ENCODE measurements at regions not wholly inside any gene's neighbourhood (a gene's known extent, or its start where the extent isn't known, plus 50 kb on each side); places are given as distances from the start of the nearest gene placed in this dataset.

- H3K4me2 ChIP-seq (ENCODE audit: low read depth, low read length, poor library complexity, severe bottlenecking): no peak overlapping the region
- no peak overlapping the region for H3K9ac ChIP-seq (ENCODE audit: low read length)
- no peaks in the 10 kb centered on the region for H3F3A ChIP-seq (ENCODE audit: insufficient read depth)
- no peaks in the 10 kb centered on the region for H3K36me3 ChIP-seq (ENCODE audit: low read length)
- no peak overlapping the region for H3K27ac ChIP-seq (ENCODE audit: low read depth, low read length)
- no peak overlapping the region for H3K4me3 ChIP-seq (ENCODE audit: insufficient read depth, low read length, poor library complexity, severe bottlenecking)
- H3K9me3 ChIP-seq (ENCODE audit: insufficient read depth, low read length): no peaks in the 10 kb centered on the region
- H3K9me2 ChIP-seq (replicated peaks; ENCODE audit: insufficient read depth, low read length): no peaks in the 10 kb centered on the region
- no peaks in the 10 kb centered on the region for H3K79me2 ChIP-seq (ENCODE audit: insufficient read depth, low read length)
- H4K20me1 ChIP-seq (ENCODE audit: low read depth, low read length): no peaks in the 10 kb centered on the region; the same call in 1 of the 2 replicates
- no peaks in the 10 kb centered on the region for H3K27me3 ChIP-seq (ENCODE audit: low read length)
- TF ChIP-seq CTCF (IDR thresholded peaks at IDR 0.05; ENCODE audit: insufficient read depth, low read length, poor library complexity, severe bottlenecking) (no peak), EZH2phosphoT487 (conservative IDR thresholded peaks at IDR 0.05; ENCODE audit: low read length) (no peak)
- H2AFZ ChIP-seq (ENCODE audit: low read depth, low read length, severe bottlenecking): no peak overlapping the region
Measured at GRCh38 chr6:48188158-48188557, 77.2 kb upstream of the PTCHD4 start.

- H3K4me3 ChIP-seq (ENCODE audit: insufficient read depth, low read length, poor library complexity, severe bottlenecking): no peak overlapping the region
- H3K9me3 ChIP-seq (ENCODE audit: insufficient read depth, low read length): no peaks in the 10 kb centered on the region
- no peaks in the 10 kb centered on the region; the same call in 1 of the 2 replicates for H4K20me1 ChIP-seq (ENCODE audit: low read depth, low read length)
- no peaks in the 10 kb centered on the region for H3K9me2 ChIP-seq (replicated peaks; ENCODE audit: insufficient read depth, low read length)
- no peaks in the 10 kb centered on the region for H3K27me3 ChIP-seq (ENCODE audit: low read length)
- no peaks in the 10 kb centered on the region for H3F3A ChIP-seq (ENCODE audit: insufficient read depth)
- H3K36me3 ChIP-seq (ENCODE audit: low read length): no peaks in the 10 kb centered on the region
- H3K9ac ChIP-seq (ENCODE audit: low read length): no peak overlapping the region
- no peak overlapping the region for H3K27ac ChIP-seq (ENCODE audit: low read depth, low read length)
- TF ChIP-seq CTCF (IDR thresholded peaks at IDR 0.05; ENCODE audit: insufficient read depth, low read length, poor library complexity, severe bottlenecking) (no peak), EZH2phosphoT487 (conservative IDR thresholded peaks at IDR 0.05; ENCODE audit: low read length) (no peak)
- H3K4me2 ChIP-seq (ENCODE audit: low read depth, low read length, poor library complexity, severe bottlenecking): no peak overlapping the region
- no peak overlapping the region for H2AFZ ChIP-seq (ENCODE audit: low read depth, low read length, severe bottlenecking)
- no peaks in the 10 kb centered on the region for H3K79me2 ChIP-seq (ENCODE audit: insufficient read depth, low read length)
Measured at GRCh38 chr6:48186746-48187145, 75.7 kb upstream of the PTCHD4 start.

GRCh38 chr6:48184648-48185047 is 73.7 kb upstream of the PTCHD4 start:
- no peaks in the 10 kb centered on the region for H3F3A ChIP-seq (ENCODE audit: insufficient read depth)
- no peaks in the 10 kb centered on the region for H3K36me3 ChIP-seq (ENCODE audit: low read length)
- no peak overlapping the region for H2AFZ ChIP-seq (ENCODE audit: low read depth, low read length, severe bottlenecking)
- TF ChIP-seq CTCF (IDR thresholded peaks at IDR 0.05; ENCODE audit: insufficient read depth, low read length, poor library complexity, severe bottlenecking): no peak
- no peak for TF ChIP-seq EZH2phosphoT487 (conservative IDR thresholded peaks at IDR 0.05; ENCODE audit: low read length)
- H3K4me3 ChIP-seq (ENCODE audit: insufficient read depth, low read length, poor library complexity, severe bottlenecking): no peak overlapping the region
- no peak overlapping the region for H3K4me2 ChIP-seq (ENCODE audit: low read depth, low read length, poor library complexity, severe bottlenecking)
- H3K79me2 ChIP-seq (ENCODE audit: insufficient read depth, low read length): no peaks in the 10 kb centered on the region
- no peaks in the 10 kb centered on the region for H3K9me3 ChIP-seq (ENCODE audit: insufficient read depth, low read length)
- H3K9ac ChIP-seq (ENCODE audit: low read length): no peak overlapping the region
- H4K20me1 ChIP-seq (ENCODE audit: low read depth, low read length): no peaks in the 10 kb centered on the region
- no peaks in the 10 kb centered on the region for H3K27me3 ChIP-seq (ENCODE audit: low read length)
- no peaks in the 10 kb centered on the region for H3K9me2 ChIP-seq (replicated peaks; ENCODE audit: insufficient read depth, low read length)
- no peak overlapping the region for H3K27ac ChIP-seq (ENCODE audit: low read depth, low read length)
